Esophagus muscularis mucosa (tissue), 4 donors: ENCODE measurements at regions not wholly inside any gene's neighbourhood (a gene's known extent, or its start where the extent isn't known, plus 50 kb on each side); places are given as distances from the start of the nearest gene placed in this dataset.

Source experiments
- DNase-seq: peaks from one replicate; pipeline ENCODE4 v3.0.0-alpha.2; 2017; ENCODE audit errors: extremely low spot score
- H3K27ac ChIP-seq, 4 donors: fragments of 200-600 bp; sonication (generic); replicated peaks in 1 of 4; 1 replicate in 3 of 4; 2 replicates in 1 of 4; pipeline ENCODE4 v1.5.1; 2016 to 2019; ENCODE audit warnings: mild to moderate bottlenecking in 1 of 4
- H3K27me3 ChIP-seq, 4 donors: fragments of 200-600 bp; sonication (generic); one replicate each; pipeline versions ENCODE4 v1.5.1 to v1.6.0; 2016 to 2019
- H3K36me3 ChIP-seq, 4 donors: fragments of 200-600 bp; sonication (generic); one replicate each; pipeline ENCODE4 v1.5.1; 2016 to 2019
- H3K4me1 ChIP-seq, 4 donors: fragments of 200-600 bp; sonication (generic); one replicate each; pipeline ENCODE4 v1.5.1; 2016 to 2019
- H3K4me3 ChIP-seq, 4 donors: fragments of 200-600 bp; sonication (generic); 1 replicate in 2 of 4; 2 replicates in 2 of 4; pipeline ENCODE4 v1.5.1; 2016 to 2019; ENCODE audit warnings: mild to moderate bottlenecking in 4 of 4, moderate library complexity in 1 of 4
- H3K9me3 ChIP-seq, 4 donors: fragments of 200-600 bp; sonication (generic); 1 replicate in 3 of 4; 2 replicates in 1 of 4; pipeline ENCODE4 v1.5.1; 2016 to 2019
- CTCF ChIP-seq, 3 experiments: fragments of 200-600 bp in 2 of 3; fragments of 450-650 bp in 1 of 3; sonication (generic) in 2 of 3; IDR thresholded peaks; one replicate each; pipeline ENCODE4 v1.5.1; 2017 to 2019; ENCODE audit warnings: antibody characterized with exemption in 3 of 3, mild to moderate bottlenecking in 2 of 3, moderate library complexity in 1 of 3
- EP300 ChIP-seq: sonication (generic); formaldehyde crosslinking; IDR thresholded peaks from one replicate; pipeline ENCODE4 v1.6.1; 2017; ENCODE audit warnings: antibody characterized with exemption
- POLR2A ChIP-seq: fragments of 450-650 bp; IDR thresholded peaks from one replicate; pipeline ENCODE4 v1.6.1; 2017; ENCODE audit warnings: antibody characterized with exemption, moderate library complexity, mild to moderate bottlenecking, low read depth
- POLR2AphosphoS5 ChIP-seq, 2 donors: sonication (generic); formaldehyde crosslinking; IDR thresholded peaks; one replicate each; pipeline ENCODE4 v1.6.1; 2017; ENCODE audit warnings: antibody characterized with exemption in 2 of 2
- WGBS: methylation state at CpG from one replicate; pipeline ENCODE4 v1.1.5; 2018; 5-methylcytosine and 5-hydroxymethylcytosine counted together
- intact Hi-C: fragments of 100-400 bp; cut with DNase I; formaldehyde crosslinking; loops from one replicate; pipeline ENCODE4 v1.15.1; 2023

DNA sequence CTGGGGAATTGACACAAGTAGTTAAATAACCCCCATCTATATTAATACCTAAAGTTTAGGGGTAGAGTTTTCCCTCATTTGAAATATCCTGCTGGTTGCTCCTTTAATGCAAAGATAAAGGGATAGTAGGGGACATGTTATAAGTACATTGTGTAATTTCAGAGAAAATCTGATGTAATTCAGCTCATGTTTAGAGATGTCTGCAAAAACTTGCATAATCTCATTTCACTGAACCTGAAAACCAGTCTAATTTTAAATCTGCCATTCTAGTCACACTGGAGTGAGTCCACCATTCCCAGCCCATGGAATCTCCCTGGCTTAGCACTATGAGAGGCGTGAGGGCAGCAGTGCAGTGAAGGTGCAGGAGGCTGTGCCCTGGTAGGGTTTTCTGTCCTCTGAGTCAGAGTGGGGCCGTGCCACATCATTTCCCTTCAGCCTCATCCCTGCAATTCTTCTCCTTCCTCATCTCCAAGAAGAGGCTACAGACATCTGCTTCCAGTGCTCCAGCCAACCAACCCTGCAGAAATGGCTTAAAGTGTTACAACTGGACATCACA is 246.3 kb upstream of the UMPS start:
- 76% methylated on average over 2 of the region's 2 CpGs for WGBS
- Histone ChIP-seq H3K4me3 (no peak overlapping the region), H3K27ac (no peak overlapping the region), H3K4me1 (no peaks in the 10 kb centered on the region), H3K27me3 (no peaks in the 10 kb centered on the region), H3K9me3 (no peaks in the 10 kb centered on the region), H3K36me3 (peaks cover 0 to 48% (median 19%) of the 10 kb centered on the region in 4 donors)
- intact Hi-C loops: no loop called here
- TF ChIP-seq EP300 (no peak), CTCF (IDR thresholded peaks at IDR 0.05) (no peak), POLR2AphosphoS5 (IDR thresholded peaks at IDR 0.05) (no peak), POLR2A (no peak)
- peak; percentile 47 for DNase-seq

DNA sequence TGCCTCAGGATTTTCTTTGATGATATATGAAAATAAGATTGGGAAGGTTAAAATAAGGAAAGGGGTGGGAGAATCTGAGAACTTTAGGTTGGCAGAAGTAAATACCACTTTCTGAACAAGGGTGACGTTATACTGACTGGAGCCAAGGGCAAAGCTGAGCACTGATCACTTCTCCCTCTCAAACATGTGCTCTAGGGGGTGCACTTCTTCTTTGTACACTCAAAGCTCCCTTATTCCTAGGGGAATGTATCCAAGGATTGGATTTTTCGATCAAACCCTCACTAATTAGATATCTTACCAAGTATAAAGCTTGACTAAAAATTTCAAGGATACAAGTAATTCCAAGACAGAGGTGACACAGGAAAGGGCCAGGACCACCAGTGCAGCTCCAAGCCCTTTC is 243.9 kb upstream of the UMPS start:
- no peaks in the 10 kb centered on the region for H3K4me1 ChIP-seq
- peaks cover 0 to 54% (median 25%) of the 10 kb centered on the region in 4 donors for H3K36me3 ChIP-seq
- no peak overlapping the region for H3K27ac ChIP-seq
- H3K9me3 ChIP-seq: no peaks in the 10 kb centered on the region
- peak; percentile 45 for DNase-seq
- H3K4me3 ChIP-seq: no peak overlapping the region
- intact Hi-C loops: no loop called here
- 68% methylated on average over 2 of the region's 2 CpGs for WGBS
- H3K27me3 ChIP-seq: no peaks in the 10 kb centered on the region
- TF ChIP-seq POLR2A: no peak
- TF ChIP-seq POLR2AphosphoS5 (IDR thresholded peaks at IDR 0.05): no peak
- TF ChIP-seq CTCF (IDR thresholded peaks at IDR 0.05): no peak
- TF ChIP-seq EP300: no peak

- intact Hi-C loops: no loop called here
- no peak overlapping the region for H3K27ac ChIP-seq
- no peak overlapping the region for H3K4me3 ChIP-seq
- no peaks in the 10 kb centered on the region for H3K9me3 ChIP-seq
- peak; percentile 68 for DNase-seq
- no peaks in the 10 kb centered on the region for H3K27me3 ChIP-seq
- no peaks in the 10 kb centered on the region for H3K4me1 ChIP-seq
- TF ChIP-seq CTCF (IDR thresholded peaks at IDR 0.05) (no peak), POLR2AphosphoS5 (IDR thresholded peaks at IDR 0.05) (no peak), EP300 (no peak), POLR2A (no peak)
- peaks cover 0 to 42% (median 16%) of the 10 kb centered on the region in 4 donors for H3K36me3 ChIP-seq
These were observed 240.7 kb upstream of the UMPS start for GRCh38 chr3:124489506-124489905.

DNA sequence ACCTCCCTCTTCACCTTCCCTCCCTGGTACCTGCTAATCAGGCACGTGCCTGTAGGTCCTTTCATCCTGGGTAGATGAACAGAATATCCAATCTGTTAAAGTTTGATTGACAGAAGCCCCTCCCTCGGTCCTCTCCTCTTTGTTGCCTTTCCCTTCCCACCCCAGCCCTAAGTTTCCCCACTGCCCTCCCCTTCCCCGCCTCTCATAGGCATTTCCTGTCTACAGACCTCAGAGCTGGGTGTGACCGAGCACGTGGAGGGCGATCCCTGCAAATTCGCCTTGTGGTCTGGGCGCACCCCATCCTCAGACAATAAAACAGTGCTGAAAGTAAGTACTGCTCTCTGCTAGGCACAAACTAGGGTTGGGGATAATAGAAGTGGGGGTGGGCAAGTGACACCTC is 239.2 kb upstream of the UMPS start:
- TF ChIP-seq EP300 (no peak), POLR2A (no peak), CTCF (IDR thresholded peaks at IDR 0.05) (no peak), POLR2AphosphoS5 (IDR thresholded peaks at IDR 0.05) (no peak)
- intact Hi-C loops: no loop called here
- Histone ChIP-seq H3K36me3 (peaks cover 0 to 40% (median 16%) of the 10 kb centered on the region in 4 donors), H3K27me3 (no peaks in the 10 kb centered on the region), H3K4me1 (no peaks in the 10 kb centered on the region), H3K4me3 (no peak overlapping the region), H3K27ac (no peak overlapping the region), H3K9me3 (no peaks in the 10 kb centered on the region)
- 80% methylated on average over 8 of the region's 8 CpGs for WGBS
- peak; percentile 68 for DNase-seq

- H3K36me3 ChIP-seq: peaks cover 0 to 40% (median 16%) of the 10 kb centered on the region in 4 donors
- H3K9me3 ChIP-seq: no peaks in the 10 kb centered on the region
- peak; percentile 50 for DNase-seq
- H3K4me3 ChIP-seq: no peak overlapping the region
- TF ChIP-seq EP300 (no peak), POLR2A (no peak)
- no peak overlapping the region for H3K27ac ChIP-seq
- H3K4me1 ChIP-seq: peaks cover 0 to 2% (median 0%) of the 10 kb centered on the region in 4 donors
- intact Hi-C loops: loop anchor here (2.0 kb wide), 1 partner anchor 61 kb away; no protein-coding TSS in a partner anchor
- no peaks in the 10 kb centered on the region for H3K27me3 ChIP-seq
- 93% methylated on average over 3 of the region's 3 CpGs for WGBS
These were observed 238.4 kb upstream of the UMPS start for GRCh38 chr3:124491875-124492274.
